GM13976 (cell line): ENCODE measurements at regions not wholly inside any gene's neighbourhood (a gene's known extent, or its start where the extent isn't known, plus 50 kb on each side); places are given as distances from the start of the nearest gene placed in this dataset.
"Not testable (repeated sequence)": the region's sequence is repeated elsewhere in the genome, so short reads cannot be mapped to it uniquely, and the experiment has no call there.

Source experiments
- DNase-seq: peaks from one replicate; pipeline ENCODE4 v3.0.0; 2012; ENCODE audit warnings: low spot score
- in situ Hi-C: fragments of 300-500 bp; cut with MboI; formaldehyde crosslinking; loops from one replicate; pipeline ENCODE4 v1.12.0; 2022; ENCODE audit warnings: low sequenced_read_pairs, mixed read lengths, inconsistent platforms; ENCODE audit not compliant: unreplicated experiment
- TF ChIP-seq, protein P1 (sequence below): IDR thresholded peaks from 2 replicates; pipeline ENCODE4 v1.5.1; 2012; ENCODE audit warnings: borderline replicate concordance, mild to moderate bottlenecking; ENCODE audit not compliant: insufficient read depth; ENCODE audit errors: extremely low read depth, missing control alignments, control extremely low read depth

DNA sequence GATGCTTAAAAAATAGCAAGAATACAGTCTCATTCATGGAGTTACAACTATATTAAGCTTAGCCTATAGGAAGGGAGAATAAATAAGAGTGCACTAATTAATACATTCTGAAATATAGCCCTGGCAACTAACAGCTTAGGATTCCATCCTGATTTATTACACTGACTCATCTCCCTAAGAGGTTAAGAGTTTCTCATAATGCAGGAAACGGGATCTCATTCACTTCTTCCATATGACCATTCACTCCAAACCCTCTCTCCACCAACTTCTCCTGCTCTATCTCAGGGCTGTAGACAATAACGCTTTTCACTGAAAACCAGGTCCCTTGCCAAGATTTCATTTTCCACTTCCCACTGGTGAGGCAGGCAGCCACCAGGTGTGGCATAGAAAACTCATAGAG lies 168.5 kb upstream of the PLD5 start:
- in situ Hi-C loops, result no loop called here
- TF ChIP-seq, protein P1, sequence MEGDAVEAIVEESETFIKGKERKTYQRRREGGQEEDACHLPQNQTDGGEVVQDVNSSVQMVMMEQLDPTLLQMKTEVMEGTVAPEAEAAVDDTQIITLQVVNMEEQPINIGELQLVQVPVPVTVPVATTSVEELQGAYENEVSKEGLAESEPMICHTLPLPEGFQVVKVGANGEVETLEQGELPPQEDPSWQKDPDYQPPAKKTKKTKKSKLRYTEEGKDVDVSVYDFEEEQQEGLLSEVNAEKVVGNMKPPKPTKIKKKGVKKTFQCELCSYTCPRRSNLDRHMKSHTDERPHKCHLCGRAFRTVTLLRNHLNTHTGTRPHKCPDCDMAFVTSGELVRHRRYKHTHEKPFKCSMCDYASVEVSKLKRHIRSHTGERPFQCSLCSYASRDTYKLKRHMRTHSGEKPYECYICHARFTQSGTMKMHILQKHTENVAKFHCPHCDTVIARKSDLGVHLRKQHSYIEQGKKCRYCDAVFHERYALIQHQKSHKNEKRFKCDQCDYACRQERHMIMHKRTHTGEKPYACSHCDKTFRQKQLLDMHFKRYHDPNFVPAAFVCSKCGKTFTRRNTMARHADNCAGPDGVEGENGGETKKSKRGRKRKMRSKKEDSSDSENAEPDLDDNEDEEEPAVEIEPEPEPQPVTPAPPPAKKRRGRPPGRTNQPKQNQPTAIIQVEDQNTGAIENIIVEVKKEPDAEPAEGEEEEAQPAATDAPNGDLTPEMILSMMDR, result no peak

DNA sequence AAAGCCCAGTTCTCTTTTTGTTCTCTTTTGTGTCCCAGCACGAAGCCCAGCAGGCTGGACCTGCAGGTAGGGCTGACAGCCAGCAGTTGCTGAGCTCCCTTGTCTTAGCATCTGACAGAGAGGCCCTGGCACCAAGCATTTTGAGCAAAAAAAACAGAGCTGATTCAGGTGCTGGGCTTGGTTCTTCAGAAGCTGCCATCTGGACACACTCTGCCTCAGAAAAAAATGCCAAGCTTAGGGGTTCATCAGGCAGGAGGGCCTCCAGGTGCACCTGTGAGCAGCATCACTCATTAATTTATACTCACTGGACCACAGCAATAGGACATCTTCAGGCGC lies 167.1 kb upstream of the PLD5 start:
- no peak for DNase-seq
- in situ Hi-C loops, result no loop called here
- TF ChIP-seq, protein P1, result no peak

More for the DNA sequence above, 168.5 kb upstream of the PLD5 start:
- DNase-seq, result no peak

DNA sequence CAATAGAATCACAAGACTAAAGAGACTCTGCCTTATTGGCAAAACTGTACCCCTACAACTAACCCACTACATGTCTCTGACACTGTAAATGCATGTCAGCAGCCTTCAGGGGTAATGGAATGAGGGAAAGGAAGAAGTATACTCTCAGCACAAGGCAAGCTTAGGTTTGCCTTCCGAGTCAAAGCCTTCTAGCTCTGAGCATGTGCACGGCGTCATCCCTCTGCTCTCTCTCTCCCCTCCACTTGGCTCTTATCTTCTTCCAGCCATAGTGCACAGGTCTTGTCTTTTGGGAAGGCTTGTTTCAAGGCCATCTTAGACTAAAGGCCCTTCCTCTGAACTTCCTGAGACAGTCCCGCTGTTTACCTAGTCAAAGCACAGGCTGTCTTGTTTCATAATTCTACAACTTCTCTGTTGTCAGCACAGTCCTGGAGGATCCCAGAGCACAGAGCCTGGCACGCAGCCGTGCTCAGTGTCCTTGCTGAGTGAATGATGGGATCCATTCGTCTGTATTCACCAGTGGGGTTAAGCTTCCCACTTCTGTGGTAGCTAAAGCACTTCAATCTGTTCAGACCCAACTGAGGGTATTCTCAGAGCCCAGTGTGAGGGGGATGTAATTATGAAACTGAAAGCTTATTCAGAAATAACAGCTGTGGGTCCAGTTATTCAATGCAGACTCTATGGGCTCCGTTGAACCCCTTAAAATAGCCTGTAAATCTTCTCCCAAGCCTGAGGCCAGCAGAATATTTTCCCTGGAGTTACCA lies 166.5 kb upstream of the PLD5 start:
- in situ Hi-C loops, result no loop called here
- DNase-seq, result no peak

GRCh38 chr1:242689378-242689777 lies 164.9 kb upstream of the PLD5 start:
- DNase-seq, result no peak
- in situ Hi-C loops, result no loop called here
- TF ChIP-seq, protein P1, result no peak

More for the DNA sequence above, 166.5 kb upstream of the PLD5 start:
- TF ChIP-seq, protein P1, result no peak

DNA sequence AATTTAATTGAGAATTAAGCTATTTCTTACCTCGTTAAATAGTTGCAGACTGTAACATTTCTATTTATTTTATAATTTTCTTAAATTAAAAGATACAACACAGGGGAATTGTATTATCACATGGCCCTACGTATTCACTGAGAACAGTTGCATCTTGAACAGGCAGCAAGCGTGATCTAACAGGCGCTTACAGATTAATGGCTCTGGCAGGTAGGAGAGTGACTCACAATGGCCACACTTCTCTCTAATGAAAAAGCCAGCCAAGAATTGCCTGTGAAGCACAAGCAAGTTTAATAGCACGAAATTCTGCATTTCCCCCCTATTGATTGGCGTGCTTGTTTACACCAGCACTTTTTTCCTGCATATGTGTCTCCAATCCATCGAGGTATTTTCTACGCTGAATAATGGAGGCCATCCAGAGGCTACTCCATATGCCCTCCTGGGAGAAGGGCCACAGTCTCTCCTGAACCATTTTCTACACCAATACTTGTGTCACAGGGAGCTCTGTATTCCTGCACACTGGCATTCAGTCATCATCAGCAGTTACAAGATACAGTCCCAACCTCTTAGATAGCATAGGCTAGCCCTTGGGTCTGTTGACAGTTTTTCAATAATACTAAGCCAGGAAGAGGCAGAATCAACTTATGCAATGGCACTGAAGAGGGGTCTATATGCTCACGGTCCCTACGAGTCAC lies 150.6 kb upstream of the PLD5 start:
- DNase-seq, result no peak
- TF ChIP-seq, protein P1, result no peak
- in situ Hi-C loops, result no loop called here

DNA sequence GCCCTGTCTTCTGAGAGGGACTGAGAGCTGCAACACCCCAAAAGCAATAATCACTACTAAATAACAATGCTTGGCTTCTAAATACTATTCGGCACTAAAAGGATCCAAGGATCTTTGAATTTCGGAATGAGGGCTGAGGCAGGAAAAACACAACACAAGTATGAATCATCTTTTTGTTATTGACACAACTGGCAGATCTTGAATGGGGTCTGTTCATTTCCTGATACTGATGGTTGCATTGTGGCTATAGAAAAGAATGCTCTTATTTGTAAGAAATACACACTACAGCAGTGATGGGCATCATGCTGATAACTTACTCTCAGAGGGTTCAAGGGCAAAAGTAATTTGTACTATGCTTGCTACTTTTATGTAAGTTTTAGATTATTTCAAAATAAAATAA lies 149.2 kb upstream of the PLD5 start:
- TF ChIP-seq, protein P1, result no peak
- in situ Hi-C loops, result no loop called here
- DNase-seq, result no peak

- DNase-seq, in situ Hi-C loops: not testable (repeated sequence)
Observed at GRCh38 chr1:242673165-242673564, 148.7 kb upstream of the PLD5 start.
